ENCODE measurements at regions not wholly inside any gene's neighbourhood (a gene's known extent, or its start where the extent isn't known, plus 50 kb on each side); places are given as distances from the start of the nearest gene placed in this dataset.
"Not testable (repeated sequence)": the region's sequence is repeated elsewhere in the genome, so short reads cannot be mapped to it uniquely, and the experiment has no call there.

DNA sequence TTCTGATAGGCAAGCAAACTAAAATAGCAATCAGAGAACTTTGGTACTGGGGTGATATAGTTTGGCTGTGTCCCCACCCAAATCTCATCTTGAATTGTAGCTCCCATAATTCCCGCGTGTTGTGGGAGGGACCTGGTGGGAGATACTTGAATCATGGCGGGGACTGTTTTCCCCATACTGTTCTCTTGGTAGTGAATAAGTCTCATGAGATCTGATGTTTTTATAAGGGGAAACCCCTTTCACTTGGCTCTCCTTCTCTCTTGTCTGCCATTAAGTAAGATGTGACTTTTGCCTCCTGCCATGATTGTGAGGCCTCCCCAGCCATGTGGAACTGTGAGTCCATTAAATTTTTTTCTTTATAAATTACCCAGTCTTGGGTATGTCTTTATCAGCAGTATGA is 62.6 kb upstream of the C1orf53 start:
- H3K14ac ChIP-seq (ENCODE audit: insufficient read length); H2BK12ac ChIP-seq (ENCODE audit: low read depth, low read length); FAIRE-seq; H3K79me1 ChIP-seq (ENCODE audit: low read depth, low read length); H2BK20ac ChIP-seq (ENCODE audit: low read length); H2BK120ac ChIP-seq (replicated peaks; ENCODE audit: low read depth, low read length); H3K4me3 ChIP-seq (ENCODE audit: extremely low read depth in 1 of 4, insufficient read depth in 2 of 4, low read depth in 3 of 4, low read length in 4 of 4); H2BK5ac ChIP-seq (ENCODE audit: low read depth, low read length); H3K79me2 ChIP-seq (ENCODE audit: control insufficient read depth in 1 of 2, insufficient read depth in 2 of 2, low read length in 2 of 2); H2BK15ac ChIP-seq (ENCODE audit: low read length); H3K9ac ChIP-seq (replicated peaks in 1 of 4; ENCODE audit: extremely low read depth in 1 of 4, low read depth in 3 of 4, low read length in 3 of 4); DNase-seq (ENCODE audit: low read depth in 1 of 2, low spot score in 2 of 2); H3K4ac ChIP-seq (replicated peaks; ENCODE audit: insufficient read length, low read depth, low read length); H3K36me3 ChIP-seq (ENCODE audit: control insufficient read depth in 2 of 4, insufficient read depth in 4 of 4, low read length in 3 of 4); H2AFZ ChIP-seq (ENCODE audit: low read length); H2AK5ac ChIP-seq (ENCODE audit: low read depth, low read length); H3K4me1 ChIP-seq (replicated peaks in 1 of 4; ENCODE audit: control insufficient read depth in 3 of 4, insufficient read depth in 4 of 4, low read length in 3 of 4); H3K18ac ChIP-seq (ENCODE audit: extremely low read depth, low read length); H3K27ac ChIP-seq (ENCODE audit: low read depth, low read length); H3K9me3 ChIP-seq (ENCODE audit: insufficient read depth in 2 of 2, low read depth in 1 of 2, low read length in 1 of 2); H4K91ac ChIP-seq (replicated peaks; ENCODE audit: insufficient read length, low read length); H4K20me1 ChIP-seq (replicated peaks in 1 of 2; ENCODE audit: control insufficient read depth in 1 of 2, insufficient read depth in 2 of 2, low read length in 2 of 2); H3K23ac ChIP-seq (ENCODE audit: insufficient read length); H3K56ac ChIP-seq (replicated peaks; ENCODE audit: insufficient read length, low read depth, low read length); H3K4me2 ChIP-seq (ENCODE audit: insufficient read depth in 1 of 2, low read depth in 2 of 2, low read length in 2 of 2); H3K27me3 ChIP-seq (replicated peaks in 1 of 4; ENCODE audit: control insufficient read depth in 3 of 4, extremely low read depth in 1 of 4, insufficient read depth in 3 of 4, low read length in 3 of 4); H3K23me2 ChIP-seq (ENCODE audit: low read depth, low read length); H4K8ac ChIP-seq (ENCODE audit: extremely low read depth, insufficient read depth, low read length); H4K5ac ChIP-seq (ENCODE audit: insufficient read length, low read depth, low read length): not testable (repeated sequence)
- WGBS, 2 experiments (ENCODE audit: extremely low coverage in 1 of 2, insufficient coverage in 1 of 2, insufficient read length in 1 of 2, insufficient replicate concordance in 2 of 2, low coverage in 1 of 2, low lambda C conversion rate in 2 of 2, missing lambda C conversion rate in 1 of 2) = 88% methylated on average over 3 of the region's 3 CpGs; no CpG with 5 or more reads in 1 of the 2 experiments
- POLR2A ChIA-PET (ENCODE audit: partially characterized antibody) = interaction anchor here (0.6 kb wide), 1 partner anchor 71 kb away, joined by 4 read pairs; no protein-coding TSS in a partner anchor
- CTCF ChIA-PET (ENCODE audit: partially characterized antibody) = interaction anchor here (0.8 to 1.3 kb wide), 5 partner anchors 20 to 320 kb away, joined by 3 to 6 read pairs (median 5); no protein-coding TSS in a partner anchor

All from H1 (cell line).